Lower leg skin (tissue), 4 donors: ENCODE measurements at regions not wholly inside any gene's neighbourhood (a gene's known extent, or its start where the extent isn't known, plus 50 kb on each side); places are given as distances from the start of the nearest gene placed in this dataset.

Source experiments
- DNase-seq, 2 donors: peaks; one replicate each; pipeline ENCODE4 v3.0.0-alpha.2; 2019; ENCODE audit warnings: low spot score in 2 of 2
- H3K4me3 ChIP-seq: fragments of 200-600 bp; sonication (generic); 2 replicates; pipeline ENCODE4 v1.5.1; 2017; ENCODE audit warnings: mild to moderate bottlenecking, low read depth; ENCODE audit not compliant: poor library complexity, severe bottlenecking
- POLR2A ChIP-seq, 2 donors: fragments of 450-650 bp; IDR thresholded peaks; one replicate each; pipeline ENCODE4 v1.6.1; 2016 to 2017; ENCODE audit warnings: antibody characterized with exemption in 2 of 2, mild to moderate bottlenecking in 1 of 2, moderate library complexity in 1 of 2
- WGBS, 2 donors: methylation state at CpG; one replicate each; pipeline ENCODE4 v1.1.5; 2018; 5-methylcytosine and 5-hydroxymethylcytosine counted together
- intact Hi-C: fragments of 100-400 bp; cut with DNase I; formaldehyde crosslinking; loops from one replicate; pipeline ENCODE4 v1.15.0; 2023; ENCODE audit warnings: low total_unique reads
- TF ChIP-seq, protein P1 (sequence below), 3 donors: fragments of 450-650 bp; IDR thresholded peaks; one replicate each; pipeline ENCODE4 v1.5.1; 2016; ENCODE audit warnings: antibody characterized with exemption in 3 of 3, mild to moderate bottlenecking in 3 of 3, moderate library complexity in 2 of 3

DNA sequence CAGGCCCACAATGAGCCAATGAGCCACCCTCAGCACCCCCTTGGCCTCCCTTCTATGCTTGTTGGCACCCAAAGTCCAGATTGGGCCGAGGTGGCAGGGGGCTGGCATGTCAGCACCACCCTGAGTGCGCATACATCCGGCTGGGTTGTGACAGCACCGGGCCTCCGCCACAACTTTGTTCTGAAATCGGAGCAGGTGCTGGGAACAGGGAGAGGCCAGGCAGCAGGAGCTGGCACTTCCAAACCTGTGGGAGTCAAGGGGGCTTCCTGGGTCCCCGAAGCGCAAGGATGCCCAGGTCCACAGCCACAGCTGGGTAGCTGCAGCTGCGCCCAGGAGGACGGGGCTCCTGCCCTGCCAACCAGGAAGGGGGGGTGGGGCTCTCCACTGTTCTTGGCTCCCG is 1911.9 kb upstream of the WWC1 start:
- H3K4me3 ChIP-seq = no peak overlapping the region
- 80 to 93% methylated on average over 6 to 11 of the region's 11 CpGs for WGBS, 2 donors
- TF ChIP-seq, protein P1, sequence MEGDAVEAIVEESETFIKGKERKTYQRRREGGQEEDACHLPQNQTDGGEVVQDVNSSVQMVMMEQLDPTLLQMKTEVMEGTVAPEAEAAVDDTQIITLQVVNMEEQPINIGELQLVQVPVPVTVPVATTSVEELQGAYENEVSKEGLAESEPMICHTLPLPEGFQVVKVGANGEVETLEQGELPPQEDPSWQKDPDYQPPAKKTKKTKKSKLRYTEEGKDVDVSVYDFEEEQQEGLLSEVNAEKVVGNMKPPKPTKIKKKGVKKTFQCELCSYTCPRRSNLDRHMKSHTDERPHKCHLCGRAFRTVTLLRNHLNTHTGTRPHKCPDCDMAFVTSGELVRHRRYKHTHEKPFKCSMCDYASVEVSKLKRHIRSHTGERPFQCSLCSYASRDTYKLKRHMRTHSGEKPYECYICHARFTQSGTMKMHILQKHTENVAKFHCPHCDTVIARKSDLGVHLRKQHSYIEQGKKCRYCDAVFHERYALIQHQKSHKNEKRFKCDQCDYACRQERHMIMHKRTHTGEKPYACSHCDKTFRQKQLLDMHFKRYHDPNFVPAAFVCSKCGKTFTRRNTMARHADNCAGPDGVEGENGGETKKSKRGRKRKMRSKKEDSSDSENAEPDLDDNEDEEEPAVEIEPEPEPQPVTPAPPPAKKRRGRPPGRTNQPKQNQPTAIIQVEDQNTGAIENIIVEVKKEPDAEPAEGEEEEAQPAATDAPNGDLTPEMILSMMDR (IDR thresholded peaks at IDR 0.05) = no peak
- no peak for TF ChIP-seq POLR2A (IDR thresholded peaks at IDR 0.05)
- DNase-seq = no peak
- intact Hi-C loops = no loop called here

DNA sequence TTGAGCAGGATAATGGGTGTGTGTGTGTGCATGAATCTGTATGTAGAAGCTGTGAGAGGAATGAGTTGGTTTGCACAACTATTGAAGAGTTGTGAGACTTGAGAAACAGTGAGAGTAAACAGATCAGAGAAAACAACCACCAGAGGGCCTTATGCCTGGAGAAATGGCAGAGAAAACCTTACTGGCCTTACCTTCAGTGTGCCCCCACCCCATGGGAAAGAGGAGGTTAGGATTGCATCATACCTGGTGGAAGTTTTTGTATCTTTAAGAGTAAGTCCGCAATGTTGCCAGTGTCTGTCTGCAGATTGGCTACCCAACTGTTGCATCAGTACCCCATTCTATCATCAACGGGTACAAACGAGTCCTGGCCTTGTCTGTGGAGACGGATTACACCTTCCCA is 1909.4 kb upstream of the WWC1 start:
- intact Hi-C loops = no loop called here
- TF ChIP-seq POLR2A (IDR thresholded peaks at IDR 0.05) = no peak
- TF ChIP-seq, protein P1 (IDR thresholded peaks at IDR 0.05) = no peak
- DNase-seq = no peak
- no peak overlapping the region for H3K4me3 ChIP-seq
- WGBS, 2 donors = 67 to 90% methylated on average over 4 of the region's 4 CpGs

DNA sequence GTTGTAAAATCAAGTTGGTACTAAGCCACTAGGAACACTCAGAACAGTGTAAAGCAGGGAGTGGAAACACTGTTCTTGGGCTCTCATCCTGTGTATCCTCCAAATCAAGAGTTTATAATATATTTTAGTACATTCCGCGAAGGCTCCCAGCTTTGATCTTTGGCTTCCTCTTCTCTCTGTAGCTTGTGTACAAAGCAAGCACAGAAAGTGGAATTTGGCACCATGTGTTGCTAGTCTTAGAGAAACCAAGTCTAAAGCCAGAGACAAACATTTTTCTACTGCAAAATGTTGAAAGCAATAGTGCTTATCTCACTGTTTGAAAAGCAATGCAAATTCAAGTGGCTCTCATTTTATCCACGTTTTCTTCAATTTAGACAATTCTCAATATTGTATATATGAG is 1893.3 kb upstream of the WWC1 start:
- no peak for DNase-seq
- H3K4me3 ChIP-seq = no peak overlapping the region
- intact Hi-C loops = no loop called here

DNA sequence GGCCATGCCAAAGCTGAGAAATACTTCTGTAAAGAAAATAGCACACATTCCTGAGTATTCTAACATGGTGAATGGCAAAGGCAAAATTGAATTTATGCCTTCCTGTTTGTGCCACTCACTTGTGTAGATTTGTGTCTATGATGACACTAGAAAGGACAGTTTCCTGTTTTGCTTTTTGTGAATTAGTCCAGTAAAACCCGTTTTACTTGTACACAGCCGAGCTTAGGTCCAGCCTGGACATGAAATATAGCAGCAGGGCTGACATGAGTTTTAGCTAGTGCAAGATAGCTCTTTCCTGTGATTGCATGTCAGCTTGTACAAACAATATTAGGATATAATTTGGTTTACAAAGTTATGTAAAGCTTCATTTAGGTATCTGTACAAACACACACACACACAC is 1891.7 kb upstream of the WWC1 start:
- H3K4me3 ChIP-seq = no peak overlapping the region
- no peak for DNase-seq
- WGBS, 2 donors = 29 to 30% methylated on average over 2 of the region's 2 CpGs
- intact Hi-C loops = no loop called here
- TF ChIP-seq POLR2A (IDR thresholded peaks at IDR 0.05) = no peak
- TF ChIP-seq, protein P1 (IDR thresholded peaks at IDR 0.05) = no peak

More for the DNA sequence above, 1893.3 kb upstream of the WWC1 start:
- 63 to 74% methylated on average over 3 of the region's 3 CpGs for WGBS, 2 donors
- TF ChIP-seq, protein P1 (IDR thresholded peaks at IDR 0.05) = no peak
- no peak for TF ChIP-seq POLR2A (IDR thresholded peaks at IDR 0.05)

DNA sequence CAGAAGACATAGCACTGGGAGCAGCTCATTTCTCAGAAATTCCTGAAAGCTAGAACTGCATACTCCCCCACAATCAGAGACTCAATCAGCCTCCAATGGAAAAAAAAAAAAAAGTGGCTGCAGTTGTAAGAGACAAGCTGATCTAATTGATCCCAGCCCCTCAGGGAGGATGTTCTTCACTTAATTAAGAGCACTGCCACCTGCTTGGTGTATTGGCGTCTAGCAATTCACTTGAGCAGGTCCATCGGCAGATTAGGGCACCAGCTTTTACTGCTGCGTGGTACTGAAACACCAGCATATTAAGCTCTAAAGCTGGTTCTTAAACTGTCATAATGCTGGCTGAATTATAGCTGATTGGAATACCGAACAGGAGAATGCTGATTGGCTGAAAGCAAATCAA is 1890.1 kb upstream of the WWC1 start:
- intact Hi-C loops = no loop called here
- DNase-seq = no peak
- H3K4me3 ChIP-seq = no peak overlapping the region
- TF ChIP-seq, protein P1 (IDR thresholded peaks at IDR 0.05) = no peak
- no peak for TF ChIP-seq POLR2A (IDR thresholded peaks at IDR 0.05)
- 52 to 56% methylated on average over 4 of the region's 4 CpGs for WGBS, 2 donors

DNA sequence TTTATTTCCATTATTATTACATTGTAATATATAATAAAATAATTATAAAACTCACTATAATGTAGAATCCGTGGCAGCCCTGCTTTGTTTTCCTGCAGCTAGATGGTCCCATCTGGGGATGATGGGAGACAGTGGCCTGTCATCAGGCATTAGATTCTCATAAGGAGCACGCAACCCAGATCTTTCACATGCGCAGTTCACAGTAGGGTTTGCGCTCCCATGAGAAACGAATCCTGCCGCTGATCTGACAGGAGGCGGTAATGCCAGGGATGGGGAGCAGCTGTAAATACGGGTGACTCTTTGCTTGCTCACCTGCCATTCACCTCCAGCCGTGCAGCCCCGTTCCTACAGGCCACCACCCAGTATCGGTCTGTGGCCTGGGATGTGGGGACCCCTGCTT is 1879.3 kb upstream of the WWC1 start:
- TF ChIP-seq POLR2A (IDR thresholded peaks at IDR 0.05) = no peak
- TF ChIP-seq, protein P1 (IDR thresholded peaks at IDR 0.05) = no peak
- DNase-seq = no peak
- intact Hi-C loops = no loop called here
- WGBS, 2 donors = 89% methylated on average over 11 of the region's 11 CpGs
- no peak overlapping the region for H3K4me3 ChIP-seq
